ENCODE measurements at regions not wholly inside any gene's neighbourhood (a gene's known extent, or its start where the extent isn't known, plus 50 kb on each side); places are given as distances from the start of the nearest gene placed in this dataset.
"Not testable (repeated sequence)": the region's sequence is repeated elsewhere in the genome, so short reads cannot be mapped to it uniquely, and the experiment has no call there.

- intact Hi-C loops (cut with DNase I; ENCODE audit: low total_unique reads) = no loop called here
- no peaks in the 10 kb centered on the region for H3K9me3 ChIP-seq
- H3K4me1 ChIP-seq = no peaks in the 10 kb centered on the region
- no peaks in the 10 kb centered on the region for H3K27me3 ChIP-seq
- TF ChIP-seq EP300 (IDR thresholded peaks at IDR 0.05) = no peak
- no peak for TF ChIP-seq POLR2AphosphoS5 (IDR thresholded peaks at IDR 0.05)
- no peak for TF ChIP-seq CTCF (IDR thresholded peaks at IDR 0.05)
- TF ChIP-seq POLR2A (IDR thresholded peaks at IDR 0.05) = no peak
- H3K4me3 ChIP-seq = no peak overlapping the region
- 81 to 88% (median 81%) methylated on average over 4 of the region's 4 CpGs for WGBS, 5 donors
- H3K36me3 ChIP-seq = no peaks in the 10 kb centered on the region
- no peak overlapping the region for H3K27ac ChIP-seq
- no peak for DNase-seq
Observed at GRCh38 chr7:53121374-53121773, 85.9 kb downstream of the POM121L12 start.

DNA sequence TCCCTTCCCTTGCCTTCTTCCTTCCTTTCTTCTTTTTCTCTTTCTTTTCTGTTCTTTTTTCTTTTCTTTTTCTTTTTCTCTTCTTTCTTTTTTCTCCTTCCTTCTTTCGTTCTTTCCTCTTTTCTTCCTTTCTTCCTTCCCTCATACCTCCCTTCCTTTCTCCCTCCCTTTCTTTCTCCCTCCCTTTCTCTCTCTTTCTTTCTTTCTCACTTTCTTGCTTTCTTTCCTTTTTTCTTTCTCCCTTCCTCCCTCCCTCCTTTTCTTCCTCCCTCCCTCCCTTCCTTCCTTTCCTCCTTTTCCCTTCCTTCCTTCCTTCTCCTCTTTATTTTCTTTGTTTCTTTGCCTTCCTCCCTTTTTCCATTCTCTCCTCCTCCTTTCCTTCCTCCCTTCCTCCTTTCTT is 96.3 kb downstream of the POM121L12 start:
- Histone ChIP-seq H3K4me3 (no peak overlapping the region), H3K27ac (no peak overlapping the region), H3K27me3 (no peaks in the 10 kb centered on the region), H3K4me1 (no peaks in the 10 kb centered on the region), H3K36me3 (no peaks in the 10 kb centered on the region), H3K9me3 (peaks cover 0 to 5% (median 0%) of the 10 kb centered on the region in 4 donors)
- no peak for DNase-seq
- no peak for TF ChIP-seq EP300 (IDR thresholded peaks at IDR 0.05)
- TF ChIP-seq POLR2A (IDR thresholded peaks at IDR 0.05) = no peak
- no peak for TF ChIP-seq CTCF (IDR thresholded peaks at IDR 0.05)
- intact Hi-C loops (cut with DNase I; ENCODE audit: low total_unique reads) = no loop called here
- WGBS, 5 donors = 40 to 71% (median 63%) methylated on average over 1 of the region's 1 CpG

- Histone ChIP-seq H3K36me3 (no peaks in the 10 kb centered on the region), H3K27me3 (no peaks in the 10 kb centered on the region), H3K4me3 (no peak overlapping the region), H3K9me3 (peaks cover 0 to 4% (median under 1%) of the 10 kb centered on the region in 4 donors), H3K4me1 (no peaks in the 10 kb centered on the region), H3K27ac (no peak overlapping the region)
- TF ChIP-seq POLR2AphosphoS5 (IDR thresholded peaks at IDR 0.05) (no peak), POLR2A (IDR thresholded peaks at IDR 0.05) (no peak), EP300 (IDR thresholded peaks at IDR 0.05) (no peak), CTCF (IDR thresholded peaks at IDR 0.05) (no peak)
- intact Hi-C loops (cut with DNase I; ENCODE audit: low total_unique reads) = no loop called here
- no peak for DNase-seq
- 80 to 90% (median 89%) methylated on average over 2 of the region's 2 CpGs for WGBS, 5 donors
Observed at GRCh38 chr7:53151496-53151895, 116.1 kb downstream of the POM121L12 start.

- H3K9me3 ChIP-seq = peaks cover 0 to 19% (median 7%) of the 10 kb centered on the region in 4 donors
- H3K27ac ChIP-seq; H3K27me3 ChIP-seq; H3K4me3 ChIP-seq; DNase-seq; intact Hi-C loops (cut with DNase I; ENCODE audit: low total_unique reads); H3K4me1 ChIP-seq; H3K36me3 ChIP-seq: not testable (repeated sequence)
- WGBS, 5 donors = 90 to 95% (median 91%) methylated on average over 19 to 27 of the region's 27 CpGs
Observed at GRCh38 chr7:53187184-53187583, 151.8 kb downstream of the POM121L12 start.

DNA sequence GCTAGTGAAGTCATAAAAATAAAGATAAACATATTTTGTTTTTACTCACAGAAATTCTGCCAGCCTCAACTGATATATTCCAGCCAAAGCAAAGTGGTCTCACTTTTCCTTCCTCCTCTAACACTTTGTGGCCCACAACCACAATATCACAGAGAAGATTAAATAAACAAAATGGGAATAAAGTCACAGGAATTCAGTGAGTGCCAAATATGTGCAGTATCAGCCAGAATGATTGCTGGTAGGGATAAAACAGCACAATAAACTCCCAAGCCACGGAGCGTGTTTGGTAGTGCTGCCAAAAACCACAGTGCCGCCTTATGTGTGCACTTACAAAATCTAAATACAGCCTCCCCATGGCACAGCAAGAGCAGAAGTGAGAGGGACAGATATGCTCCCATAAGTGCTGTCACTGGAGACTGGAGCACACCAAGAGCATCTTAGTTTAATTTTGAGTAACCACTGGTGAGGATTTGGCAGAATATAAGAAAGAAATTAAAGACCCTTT is 155.8 kb downstream of the POM121L12 start:
- no peak for DNase-seq
- no peaks in the 10 kb centered on the region for H3K27me3 ChIP-seq
- no peaks in the 10 kb centered on the region for H3K4me1 ChIP-seq
- H3K4me3 ChIP-seq = no peak overlapping the region
- 36 to 64% (median 44%) methylated on average over 3 of the region's 3 CpGs for WGBS, 5 donors
- H3K27ac ChIP-seq = no peak overlapping the region
- H3K36me3 ChIP-seq = no peaks in the 10 kb centered on the region
- TF ChIP-seq POLR2AphosphoS5 (IDR thresholded peaks at IDR 0.05) = no peak
- TF ChIP-seq CTCF (IDR thresholded peaks at IDR 0.05) = no peak
- TF ChIP-seq POLR2A (IDR thresholded peaks at IDR 0.05) = no peak
- no peak for TF ChIP-seq EP300 (IDR thresholded peaks at IDR 0.05)
- peaks cover 0 to 13% (median 4%) of the 10 kb centered on the region in 4 donors for H3K9me3 ChIP-seq
- intact Hi-C loops (cut with DNase I; ENCODE audit: low total_unique reads) = no loop called here

All from stomach (tissue), 8 donors.